Uterus (tissue), 2 donors: ENCODE measurements at regions not wholly inside any gene's neighbourhood (a gene's known extent, or its start where the extent isn't known, plus 50 kb on each side); places are given as distances from the start of the nearest gene placed in this dataset.
"Not testable (repeated sequence)": the region's sequence is repeated elsewhere in the genome, so short reads cannot be mapped to it uniquely, and the experiment has no call there.

Experiments used
- POLR2A ChIP-seq, 2 donors: fragments of 450-650 bp; IDR thresholded peaks; one replicate each; pipeline ENCODE4 v1.6.1; 2016; ENCODE audit warnings: antibody characterized with exemption in 2 of 2, mild to moderate bottlenecking in 1 of 2, moderate library complexity in 1 of 2
- TF ChIP-seq, protein P1 (sequence below), 4 experiments: fragments of 200-600 bp in 2 of 4; fragments of 450-650 bp in 2 of 4; sonication (generic) in 2 of 4; IDR thresholded peaks; one replicate each; pipeline ENCODE4 v1.5.1; 2016 to 2019; ENCODE audit warnings: antibody characterized with exemption in 4 of 4, mild to moderate bottlenecking in 2 of 4, moderate library complexity in 1 of 4

DNA sequence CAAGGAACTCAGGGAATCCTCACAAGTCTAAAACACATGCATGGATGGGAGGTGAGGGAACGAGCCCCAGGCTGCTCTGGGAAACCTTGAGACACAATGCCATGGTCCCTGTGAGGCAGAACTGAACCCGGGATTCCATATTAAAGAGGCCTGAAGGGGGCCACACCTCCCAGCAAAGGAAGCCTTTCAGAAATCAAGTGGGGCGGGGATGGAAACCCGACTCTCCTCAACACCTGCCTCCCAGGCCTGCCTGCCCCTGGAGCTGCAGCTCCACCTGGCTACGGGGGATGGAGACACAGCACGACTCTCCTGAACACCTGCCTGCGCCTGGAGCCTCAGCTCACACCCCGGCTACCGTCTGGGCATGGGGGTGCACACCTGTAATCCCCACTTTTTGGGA lies 77.8 kb upstream of the LPCAT1 start:
- not testable (repeated sequence) for TF ChIP-seq POLR2A (IDR thresholded peaks at IDR 0.05)
- TF ChIP-seq, protein P1, sequence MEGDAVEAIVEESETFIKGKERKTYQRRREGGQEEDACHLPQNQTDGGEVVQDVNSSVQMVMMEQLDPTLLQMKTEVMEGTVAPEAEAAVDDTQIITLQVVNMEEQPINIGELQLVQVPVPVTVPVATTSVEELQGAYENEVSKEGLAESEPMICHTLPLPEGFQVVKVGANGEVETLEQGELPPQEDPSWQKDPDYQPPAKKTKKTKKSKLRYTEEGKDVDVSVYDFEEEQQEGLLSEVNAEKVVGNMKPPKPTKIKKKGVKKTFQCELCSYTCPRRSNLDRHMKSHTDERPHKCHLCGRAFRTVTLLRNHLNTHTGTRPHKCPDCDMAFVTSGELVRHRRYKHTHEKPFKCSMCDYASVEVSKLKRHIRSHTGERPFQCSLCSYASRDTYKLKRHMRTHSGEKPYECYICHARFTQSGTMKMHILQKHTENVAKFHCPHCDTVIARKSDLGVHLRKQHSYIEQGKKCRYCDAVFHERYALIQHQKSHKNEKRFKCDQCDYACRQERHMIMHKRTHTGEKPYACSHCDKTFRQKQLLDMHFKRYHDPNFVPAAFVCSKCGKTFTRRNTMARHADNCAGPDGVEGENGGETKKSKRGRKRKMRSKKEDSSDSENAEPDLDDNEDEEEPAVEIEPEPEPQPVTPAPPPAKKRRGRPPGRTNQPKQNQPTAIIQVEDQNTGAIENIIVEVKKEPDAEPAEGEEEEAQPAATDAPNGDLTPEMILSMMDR (IDR thresholded peaks at IDR 0.05), result not testable (repeated sequence)
